ENCODE measurements at regions not wholly inside any gene's neighbourhood (a gene's known extent, or its start where the extent isn't known, plus 50 kb on each side); places are given as distances from the start of the nearest gene placed in this dataset.
A peak's percentile ranks its signal among the peaks of the same experiment; 100 is the strongest.

DNA sequence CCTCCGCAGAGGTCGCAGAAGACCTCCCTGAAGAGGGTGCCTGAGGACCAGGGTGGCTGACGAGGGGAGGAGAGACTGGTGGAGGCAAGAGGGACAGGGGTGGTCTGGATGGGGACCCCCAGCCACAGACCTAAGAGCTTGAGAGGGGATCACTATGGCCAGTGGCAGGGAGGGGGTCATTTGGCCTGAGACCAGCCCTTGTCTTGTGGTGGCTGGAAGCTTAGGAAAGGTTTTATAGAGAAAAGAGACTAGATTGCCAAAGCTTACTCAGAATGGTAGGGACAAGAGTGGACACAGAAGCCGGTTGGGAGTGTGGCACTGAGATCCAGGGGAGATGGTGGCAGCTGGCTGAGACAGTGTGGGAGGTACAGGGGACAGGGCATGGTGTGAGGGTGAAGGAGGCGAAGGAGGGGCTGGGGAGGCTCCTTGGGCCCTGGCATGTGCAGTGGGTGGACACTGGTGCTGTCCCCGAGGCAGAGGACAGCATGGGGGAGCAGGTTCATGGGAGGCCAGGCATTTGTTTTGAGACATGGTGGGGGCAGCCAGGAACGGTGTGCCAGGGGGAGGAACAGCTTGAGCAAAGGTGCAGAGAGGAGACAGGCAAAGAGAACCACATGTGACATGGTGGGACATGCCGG lies 123.0 kb downstream of the C9orf50 start:
- Histone ChIP-seq H2BK5ac (ENCODE audit: low read depth, low read length) (peak overlapping the region; percentile 96; the same call in 1 of the 2 replicates), H4K91ac (replicated peaks; ENCODE audit: insufficient read length, low read length) (peak overlapping the region; percentile 91), H3K4me1 (replicated peaks in 1 of 4; ENCODE audit: control insufficient read depth in 3 of 4, insufficient read depth in 4 of 4, low read length in 3 of 4) (peaks cover 3 to 42% (median 32%) of the 10 kb centered on the region in 4 experiments), H3K27ac (ENCODE audit: low read depth, low read length) (no peak overlapping the region), H3K4me3 (ENCODE audit: extremely low read depth in 1 of 4, insufficient read depth in 2 of 4, low read depth in 3 of 4, low read length in 4 of 4) (peak overlapping the region in 1 of 4 experiments; percentile 66; a peak in 1 of 8 replicates), H2BK15ac (ENCODE audit: low read length) (peak overlapping the region; percentile 88), H3K27me3 (replicated peaks in 1 of 4; ENCODE audit: control insufficient read depth in 3 of 4, extremely low read depth in 1 of 4, insufficient read depth in 3 of 4, low read length in 3 of 4) (peaks cover 0 to 15% (median 13%) of the 10 kb centered on the region in 4 experiments; a peak in 6 of 7 replicates), H2AK5ac (ENCODE audit: low read depth, low read length) (peak overlapping the region; percentile 100; the same call in 1 of the 2 replicates), H2AFZ (ENCODE audit: low read length) (no peak overlapping the region), H3K9ac (replicated peaks in 1 of 4; ENCODE audit: extremely low read depth in 1 of 4, low read depth in 3 of 4, low read length in 3 of 4) (no peak overlapping the region), H3K56ac (replicated peaks; ENCODE audit: insufficient read length, low read depth, low read length) (no peak overlapping the region), H2BK12ac (ENCODE audit: low read depth, low read length) (peak overlapping the region; percentile 99; the same call in 1 of the 2 replicates), H4K20me1 (replicated peaks in 1 of 2; ENCODE audit: control insufficient read depth in 1 of 2, insufficient read depth in 2 of 2, low read length in 2 of 2) (no peaks in the 10 kb centered on the region), H3K79me1 (ENCODE audit: low read depth, low read length) (no peaks in the 10 kb centered on the region), H2BK20ac (ENCODE audit: low read length) (peak overlapping the region; percentile 95; the same call in 1 of the 2 replicates), H4K8ac (ENCODE audit: extremely low read depth, insufficient read depth, low read length) (no peak overlapping the region; the same call in 1 of the 2 replicates), H2BK120ac (replicated peaks; ENCODE audit: low read depth, low read length) (peak overlapping the region; percentile 89), H3K36me3 (ENCODE audit: control insufficient read depth in 2 of 4, insufficient read depth in 4 of 4, low read length in 3 of 4) (no peaks in the 10 kb centered on the region), H4K5ac (ENCODE audit: insufficient read length, low read depth, low read length) (no peak overlapping the region), H3K23ac (ENCODE audit: insufficient read length) (no peak overlapping the region), H3K23me2 (ENCODE audit: low read depth, low read length) (peaks cover 16% of the 10 kb centered on the region), H3K18ac (ENCODE audit: extremely low read depth, low read length) (peak overlapping the region; percentile 88), H3K4ac (replicated peaks; ENCODE audit: insufficient read length, low read depth, low read length) (peak overlapping the region; percentile 63), H3K79me2 (ENCODE audit: control insufficient read depth in 1 of 2, insufficient read depth in 2 of 2, low read length in 2 of 2) (no peaks in the 10 kb centered on the region), H3K9me3 (ENCODE audit: insufficient read depth in 2 of 2, low read depth in 1 of 2, low read length in 1 of 2) (no peaks in the 10 kb centered on the region), H3K14ac (ENCODE audit: insufficient read length) (no peak overlapping the region), H3K4me2 (ENCODE audit: insufficient read depth in 1 of 2, low read depth in 2 of 2, low read length in 2 of 2) (peak overlapping the region; percentile 49 to 86; a peak in 3 of 4 replicates)
- CTCF ChIA-PET (ENCODE audit: partially characterized antibody), result interaction anchor here (0.5 to 1.7 kb wide), 10 partner anchors 14 to 355 kb away, joined by 3 to 4 read pairs (median 3); no protein-coding TSS in a partner anchor
- DNase-seq (ENCODE audit: low read depth in 1 of 2, low spot score in 2 of 2) (no peak), FAIRE-seq (no peak)
- POLR2A ChIA-PET (ENCODE audit: partially characterized antibody), result interaction anchor here (1.0 to 6.7 kb wide), 5 partner anchors 14 to 108 kb away, joined by 3 to 45 read pairs (median 6); no protein-coding TSS in a partner anchor
- whole genome bisulfite sequencing, 2 experiments (ENCODE audit: extremely low coverage in 1 of 2, insufficient coverage in 1 of 2, insufficient read length in 1 of 2, insufficient replicate concordance in 2 of 2, low coverage in 1 of 2, low lambda C conversion rate in 2 of 2, missing lambda C conversion rate in 1 of 2), result 87% methylated on average over 8 of the region's 8 CpGs; no CpG with 5 or more reads in 1 of the 2 experiments
- TF ChIP-seq NRF1 (IDR thresholded peaks at IDR 0.05; ENCODE audit: low read depth, low read length) (no peak), SRF (IDR thresholded peaks at IDR 0.05; ENCODE audit: low read depth, low read length) (no peak), BACH1 (IDR thresholded peaks at IDR 0.05; ENCODE audit: low read length) (no peak), SIRT6 (IDR thresholded peaks at IDR 0.05; ENCODE audit: low read length) (no peak), HDAC2 (IDR thresholded peaks at IDR 0.05; ENCODE audit: borderline replicate concordance in 1 of 2, low read depth in 2 of 2, low read length in 2 of 2) (no peak), POLR2AphosphoS5 (IDR thresholded peaks at IDR 0.05; ENCODE audit: low read depth, low read length) (no peak), MAFK (IDR thresholded peaks at IDR 0.05; ENCODE audit: low read depth, low read length) (no peak), EP300 (IDR thresholded peaks at IDR 0.05; ENCODE audit: borderline replicate concordance in 1 of 2, low read depth in 2 of 2, low read length in 2 of 2) (no peak), CBX8 (IDR thresholded peaks at IDR 0.05; ENCODE audit: borderline replicate concordance, low read depth, low read length) (no peak), SP4 (IDR thresholded peaks at IDR 0.05; ENCODE audit: low read length) (no peak), CHD1 (IDR thresholded peaks at IDR 0.05; ENCODE audit: low read depth, low read length) (no peak), POLR2A (IDR thresholded peaks at IDR 0.05; ENCODE audit: control extremely low read depth in 1 of 2, low read depth in 2 of 2, low read length in 2 of 2) (no peak), GTF2F1 (IDR thresholded peaks at IDR 0.05; ENCODE audit: borderline replicate concordance, low read depth, low read length) (no peak), BRCA1 (IDR thresholded peaks at IDR 0.05; ENCODE audit: low read depth, low read length) (no peak)
